Right lobe of liver (tissue), 6 donors: ENCODE measurements at regions not wholly inside any gene's neighbourhood (a gene's known extent, or its start where the extent isn't known, plus 50 kb on each side); places are given as distances from the start of the nearest gene placed in this dataset.
"Not testable (repeated sequence)": the region's sequence is repeated elsewhere in the genome, so short reads cannot be mapped to it uniquely, and the experiment has no call there.

Source experiments
- ATAC-seq, 4 donors: fragments of 200-7000 bp; cut with Tn5 transposase; one replicate each; pipeline ENCODE4 v1.9.1; 2020; ENCODE audit warnings: mild to moderate bottlenecking in 4 of 4, moderate library complexity in 4 of 4
- DNase-seq, 3 donors: peaks; one replicate each; pipeline ENCODE4 v3.0.0-alpha.2; 2020
- H3K27ac ChIP-seq, 3 donors: fragments of 200-600 bp; one replicate each; pipeline ENCODE4 v1.8.0; 2022
- H3K27me3 ChIP-seq, 2 donors: fragments of 200-600 bp; one replicate each; pipeline ENCODE4 v1.8.0; 2022
- H3K36me3 ChIP-seq, 4 donors: fragments of 200-600 bp; sonication (generic) in 1 of 4; one replicate each; pipeline versions ENCODE4 v1.5.1 to v1.8.0; 2017 to 2022; ENCODE audit warnings: control low read depth in 1 of 4
- H3K4me1 ChIP-seq, 4 donors: fragments of 200-600 bp; sonication (generic) in 1 of 4; one replicate each; pipeline versions ENCODE4 v1.5.1 to v1.8.0; 2017 to 2022; ENCODE audit warnings: control low read depth in 1 of 4
- H3K4me3 ChIP-seq, 3 donors: fragments of 200-600 bp; one replicate each; pipeline ENCODE4 v1.8.0; 2022
- H3K9me3 ChIP-seq, 4 donors: fragments of 200-600 bp; sonication (generic) in 1 of 4; one replicate each; pipeline versions ENCODE4 v1.5.1 to v1.8.0; 2017 to 2022; ENCODE audit warnings: control low read depth in 1 of 4
- POLR2A ChIP-seq: fragments of 450-650 bp; IDR thresholded peaks from one replicate; pipeline ENCODE4 v1.6.1; 2017; ENCODE audit warnings: antibody characterized with exemption, mild to moderate bottlenecking
- WGBS: methylation state at CpG from one replicate; pipeline ENCODE4 v1.1.6; 2018; ENCODE audit warnings: low coverage, low lambda C conversion rate; ENCODE audit not compliant: insufficient coverage; ENCODE audit errors: missing lambda C conversion rate; 5-methylcytosine and 5-hydroxymethylcytosine counted together
- intact Hi-C, 2 donors: fragments of 100-400 bp; cut with DNase I; formaldehyde crosslinking; loops; one replicate each; pipeline versions ENCODE4 v1.11.2 to v1.14.1; 2022
- TF ChIP-seq, protein P1 (sequence below), 4 donors: fragments of 200-600 bp in 3 of 4; fragments of 450-650 bp in 1 of 4; IDR thresholded peaks; one replicate each; pipeline versions ENCODE4 v1.5.1 to v1.8.0; 2016 to 2022; ENCODE audit warnings: antibody characterized with exemption in 4 of 4, mild to moderate bottlenecking in 2 of 4
- donor health status: DM: no; HTN: yes; CAD: no.
- donor health status: DM: no; HTN: no; CAD: no.
- donor health status: DM: no; HTN: no; CAD: no.
- donor health status: DM: no; HTN: yes; CAD: no.
- donor health status: DM: no; HTN: yes; CAD: no.

DNA sequence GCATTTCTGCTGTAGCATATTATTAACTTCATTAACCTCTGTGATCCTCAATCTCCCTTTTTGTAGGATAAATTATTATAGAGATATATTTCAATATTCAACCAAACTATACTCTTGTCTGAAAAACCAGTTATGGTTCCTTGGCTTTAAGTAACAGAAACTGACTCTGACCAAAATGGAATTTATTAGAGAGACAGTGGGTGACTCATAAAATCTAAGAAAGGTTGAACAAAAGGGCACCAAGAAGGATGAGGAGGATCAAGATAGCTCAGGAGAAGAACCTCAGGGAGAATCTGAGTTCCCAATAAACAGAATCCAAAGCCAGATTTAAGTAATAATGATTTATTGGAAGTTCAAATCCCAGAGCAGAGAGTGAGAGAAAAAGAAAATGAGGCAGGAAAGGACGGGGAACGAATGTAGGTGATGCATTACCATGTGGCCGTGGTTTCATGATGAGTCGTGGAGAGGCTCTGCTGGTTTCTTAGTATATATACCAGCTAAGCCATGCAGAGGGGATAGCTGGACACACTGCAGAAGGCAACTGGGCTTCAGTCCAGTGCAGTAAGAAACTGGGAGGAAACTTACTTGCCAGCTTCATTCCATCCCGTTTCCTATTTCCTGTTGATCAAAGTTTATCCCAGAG is 151.5 kb upstream of the GOT2 start:
- intact Hi-C loops: no loop called here
- no peak for TF ChIP-seq POLR2A
- TF ChIP-seq, protein P1, sequence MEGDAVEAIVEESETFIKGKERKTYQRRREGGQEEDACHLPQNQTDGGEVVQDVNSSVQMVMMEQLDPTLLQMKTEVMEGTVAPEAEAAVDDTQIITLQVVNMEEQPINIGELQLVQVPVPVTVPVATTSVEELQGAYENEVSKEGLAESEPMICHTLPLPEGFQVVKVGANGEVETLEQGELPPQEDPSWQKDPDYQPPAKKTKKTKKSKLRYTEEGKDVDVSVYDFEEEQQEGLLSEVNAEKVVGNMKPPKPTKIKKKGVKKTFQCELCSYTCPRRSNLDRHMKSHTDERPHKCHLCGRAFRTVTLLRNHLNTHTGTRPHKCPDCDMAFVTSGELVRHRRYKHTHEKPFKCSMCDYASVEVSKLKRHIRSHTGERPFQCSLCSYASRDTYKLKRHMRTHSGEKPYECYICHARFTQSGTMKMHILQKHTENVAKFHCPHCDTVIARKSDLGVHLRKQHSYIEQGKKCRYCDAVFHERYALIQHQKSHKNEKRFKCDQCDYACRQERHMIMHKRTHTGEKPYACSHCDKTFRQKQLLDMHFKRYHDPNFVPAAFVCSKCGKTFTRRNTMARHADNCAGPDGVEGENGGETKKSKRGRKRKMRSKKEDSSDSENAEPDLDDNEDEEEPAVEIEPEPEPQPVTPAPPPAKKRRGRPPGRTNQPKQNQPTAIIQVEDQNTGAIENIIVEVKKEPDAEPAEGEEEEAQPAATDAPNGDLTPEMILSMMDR (IDR thresholded peaks at IDR 0.05): no peak
- Histone ChIP-seq H3K27me3 (no peaks in the 10 kb centered on the region), H3K4me3 (no peak overlapping the region), H3K9me3 (no peaks in the 10 kb centered on the region), H3K36me3 (no peaks in the 10 kb centered on the region), H3K27ac (no peak overlapping the region), H3K4me1 (no peaks in the 10 kb centered on the region)
- ATAC-seq (no peak), DNase-seq (no peak)
- WGBS: 72% methylated on average over 5 of the region's 5 CpGs

DNA sequence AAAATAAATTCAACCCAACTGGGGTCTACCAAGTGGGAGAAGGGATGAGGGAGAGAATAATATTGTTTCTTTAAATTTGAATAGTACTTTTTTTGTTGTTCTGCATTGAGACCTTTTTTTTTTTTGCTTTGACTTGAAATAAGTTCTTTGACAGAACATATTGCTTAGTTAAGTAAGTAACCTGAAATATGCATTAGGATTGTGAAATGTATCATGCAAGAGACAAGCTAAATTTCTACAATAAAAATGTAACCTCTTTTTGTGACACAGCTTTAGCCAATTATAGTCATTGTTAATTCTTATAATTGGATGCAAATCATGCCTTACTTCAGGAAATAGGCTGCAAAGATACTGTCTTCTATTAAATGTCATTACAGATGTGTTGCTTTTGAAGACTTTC is 150.0 kb upstream of the GOT2 start:
- intact Hi-C loops: no loop called here
- H3K4me3 ChIP-seq: no peak overlapping the region
- H3K9me3 ChIP-seq: no peaks in the 10 kb centered on the region
- TF ChIP-seq, protein P1 (IDR thresholded peaks at IDR 0.05): no peak
- no peaks in the 10 kb centered on the region for H3K27me3 ChIP-seq
- DNase-seq: no peak
- no peaks in the 10 kb centered on the region for H3K36me3 ChIP-seq
- ATAC-seq: no peak
- no peak overlapping the region for H3K27ac ChIP-seq
- H3K4me1 ChIP-seq: no peaks in the 10 kb centered on the region

- Histone ChIP-seq H3K4me3 (no peak overlapping the region), H3K36me3 (no peaks in the 10 kb centered on the region), H3K27me3 (no peaks in the 10 kb centered on the region), H3K4me1 (no peaks in the 10 kb centered on the region), H3K9me3 (no peaks in the 10 kb centered on the region), H3K27ac (no peak overlapping the region)
- no peak for TF ChIP-seq POLR2A
- TF ChIP-seq, protein P1 (IDR thresholded peaks at IDR 0.05): no peak
- ATAC-seq: no peak
- no peak for DNase-seq
- intact Hi-C loops: no loop called here
- WGBS: 77% methylated on average over 3 of the region's 3 CpGs
These were observed 149.0 kb upstream of the GOT2 start for GRCh38 chr16:58883131-58883530.

DNA sequence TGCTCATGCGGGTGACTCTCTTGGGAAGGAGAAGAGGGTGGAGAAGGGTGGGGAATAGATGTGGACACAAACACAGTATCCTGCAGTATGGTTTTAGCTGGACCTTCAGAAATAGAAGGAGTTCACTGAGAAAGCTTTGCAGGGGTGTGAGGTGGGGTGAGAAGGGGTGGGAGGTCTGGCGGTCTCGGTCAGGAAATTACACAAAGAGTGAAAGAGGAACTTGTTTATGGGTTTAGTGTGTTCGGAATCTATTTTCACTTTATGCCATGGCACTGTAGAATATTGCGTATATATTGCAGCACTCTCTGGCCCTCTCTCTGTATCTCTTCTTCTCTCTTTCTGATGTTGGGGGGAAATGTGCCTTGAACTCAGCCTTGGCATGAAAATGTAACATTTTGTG is 148.2 kb upstream of the GOT2 start:
- ATAC-seq: peak in 3 of 4 donors; percentile 42 to 53 (median 46)
- intact Hi-C loops: no loop called here
- WGBS: 72% methylated on average over 5 of the region's 5 CpGs
- H3K4me1 ChIP-seq: no peaks in the 10 kb centered on the region
- H3K9me3 ChIP-seq: no peaks in the 10 kb centered on the region
- H3K27me3 ChIP-seq: no peaks in the 10 kb centered on the region
- no peak overlapping the region for H3K4me3 ChIP-seq
- no peak for DNase-seq
- H3K36me3 ChIP-seq: no peaks in the 10 kb centered on the region
- TF ChIP-seq, protein P1 (IDR thresholded peaks at IDR 0.05): no peak
- TF ChIP-seq POLR2A: no peak
- no peak overlapping the region for H3K27ac ChIP-seq

GRCh38 chr16:58878641-58879040 is 144.5 kb upstream of the GOT2 start:
- WGBS: 90% methylated on average over 2 of the region's 11 CpGs
- H3K4me1 ChIP-seq, H3K27ac ChIP-seq, H3K9me3 ChIP-seq, H3K36me3 ChIP-seq, DNase-seq, ATAC-seq, H3K4me3 ChIP-seq, intact Hi-C loops, H3K27me3 ChIP-seq: not testable (repeated sequence)
